ENCODE measurements at regions not wholly inside any gene's neighbourhood (a gene's known extent, or its start where the extent isn't known, plus 50 kb on each side); places are given as distances from the start of the nearest gene placed in this dataset.

- no peaks in the 10 kb centered on the region for H3K36me3 ChIP-seq
- H3K4me3 ChIP-seq = no peak overlapping the region
- no peak for TF ChIP-seq POLR2A (IDR thresholded peaks at IDR 0.05)
- TF ChIP-seq, protein P1, sequence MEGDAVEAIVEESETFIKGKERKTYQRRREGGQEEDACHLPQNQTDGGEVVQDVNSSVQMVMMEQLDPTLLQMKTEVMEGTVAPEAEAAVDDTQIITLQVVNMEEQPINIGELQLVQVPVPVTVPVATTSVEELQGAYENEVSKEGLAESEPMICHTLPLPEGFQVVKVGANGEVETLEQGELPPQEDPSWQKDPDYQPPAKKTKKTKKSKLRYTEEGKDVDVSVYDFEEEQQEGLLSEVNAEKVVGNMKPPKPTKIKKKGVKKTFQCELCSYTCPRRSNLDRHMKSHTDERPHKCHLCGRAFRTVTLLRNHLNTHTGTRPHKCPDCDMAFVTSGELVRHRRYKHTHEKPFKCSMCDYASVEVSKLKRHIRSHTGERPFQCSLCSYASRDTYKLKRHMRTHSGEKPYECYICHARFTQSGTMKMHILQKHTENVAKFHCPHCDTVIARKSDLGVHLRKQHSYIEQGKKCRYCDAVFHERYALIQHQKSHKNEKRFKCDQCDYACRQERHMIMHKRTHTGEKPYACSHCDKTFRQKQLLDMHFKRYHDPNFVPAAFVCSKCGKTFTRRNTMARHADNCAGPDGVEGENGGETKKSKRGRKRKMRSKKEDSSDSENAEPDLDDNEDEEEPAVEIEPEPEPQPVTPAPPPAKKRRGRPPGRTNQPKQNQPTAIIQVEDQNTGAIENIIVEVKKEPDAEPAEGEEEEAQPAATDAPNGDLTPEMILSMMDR (IDR thresholded peaks at IDR 0.05) = no peak
Measured at GRCh38 chr16:50469744-50470321, 78.4 kb upstream of the NKD1 start.

GRCh38 chr16:50469121-50469743 is 79.0 kb upstream of the NKD1 start:
- Histone ChIP-seq H3K36me3 (no peaks in the 10 kb centered on the region), H3K27ac (no peak overlapping the region), H3K27me3 (no peaks in the 10 kb centered on the region), H3K4me3 (no peak overlapping the region), H3K9me3 (no peaks in the 10 kb centered on the region), H3K4me1 (no peaks in the 10 kb centered on the region)
- DNase-seq = no peak
- TF ChIP-seq, protein P1 (IDR thresholded peaks at IDR 0.05) = no peak
- no peak for TF ChIP-seq POLR2A (IDR thresholded peaks at IDR 0.05)

More at GRCh38 chr16:50469744-50470321, 78.4 kb upstream of the NKD1 start:
- Histone ChIP-seq H3K27ac (no peak overlapping the region), H3K27me3 (no peaks in the 10 kb centered on the region), H3K4me1 (no peaks in the 10 kb centered on the region), H3K9me3 (no peaks in the 10 kb centered on the region)
- DNase-seq = no peak

GRCh38 chr16:50468749-50469078 is 79.5 kb upstream of the NKD1 start:
- H3K27ac ChIP-seq = no peak overlapping the region
- no peak for DNase-seq
- H3K4me1 ChIP-seq = no peaks in the 10 kb centered on the region
- TF ChIP-seq, protein P1 (IDR thresholded peaks at IDR 0.05) = no peak
- no peak for TF ChIP-seq POLR2A (IDR thresholded peaks at IDR 0.05)
- no peaks in the 10 kb centered on the region for H3K9me3 ChIP-seq
- H3K36me3 ChIP-seq = no peaks in the 10 kb centered on the region
- H3K4me3 ChIP-seq = no peak overlapping the region
- no peaks in the 10 kb centered on the region for H3K27me3 ChIP-seq

DNA sequence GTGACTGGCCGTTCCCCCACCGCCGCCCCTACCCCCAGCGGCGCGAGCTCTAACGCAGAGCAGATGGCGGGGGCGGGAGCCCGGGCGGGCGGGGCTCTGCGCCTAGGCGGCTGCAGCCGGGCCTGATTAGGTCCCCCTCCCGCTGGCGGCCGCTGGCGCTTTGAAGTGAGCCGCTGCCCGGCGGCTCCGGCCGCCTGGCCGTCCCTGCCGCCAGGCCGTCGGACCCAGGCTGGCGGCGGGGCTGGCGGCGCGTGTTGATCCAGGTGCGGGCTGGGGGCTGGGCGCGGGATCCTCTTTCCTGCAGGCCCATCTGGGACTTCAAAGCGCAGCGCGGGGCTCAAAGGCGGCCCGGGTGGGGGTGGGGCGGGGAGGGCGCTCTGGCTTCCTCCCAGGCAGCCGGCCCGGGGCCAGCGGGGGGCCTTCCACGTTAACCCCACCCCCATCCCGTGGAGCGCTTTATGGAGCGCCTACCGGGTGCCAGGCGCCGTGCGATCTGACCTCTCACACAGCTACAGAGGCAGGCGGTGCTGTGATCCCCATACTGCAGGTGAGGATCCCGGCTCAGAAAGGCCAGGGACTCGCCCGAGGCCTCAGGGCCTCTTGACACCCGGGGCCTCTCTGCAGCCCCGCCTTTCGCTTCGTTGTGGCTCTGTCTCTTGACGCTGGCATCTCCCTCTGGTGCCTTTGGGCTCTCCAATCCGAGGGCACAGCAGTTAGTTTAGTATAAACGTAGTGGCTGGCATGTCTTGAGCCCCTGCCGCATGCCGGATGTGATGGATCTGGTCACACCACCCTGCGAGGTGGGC is 80.0 kb upstream of the NKD1 start:
- Histone ChIP-seq H3K36me3 (no peaks in the 10 kb centered on the region), H3K27me3 (no peaks in the 10 kb centered on the region), H3K4me1 (no peaks in the 10 kb centered on the region), H3K27ac (no peak overlapping the region), H3K9me3 (no peaks in the 10 kb centered on the region), H3K4me3 (peak overlapping the region in 3 of 4 donors; percentile 34 to 38 (median 36))
- peak in 1 of 3 donors; percentile 44 for DNase-seq
- TF ChIP-seq, protein P1 (IDR thresholded peaks at IDR 0.05) = no peak
- TF ChIP-seq POLR2A (IDR thresholded peaks at IDR 0.05) = no peak

DNA sequence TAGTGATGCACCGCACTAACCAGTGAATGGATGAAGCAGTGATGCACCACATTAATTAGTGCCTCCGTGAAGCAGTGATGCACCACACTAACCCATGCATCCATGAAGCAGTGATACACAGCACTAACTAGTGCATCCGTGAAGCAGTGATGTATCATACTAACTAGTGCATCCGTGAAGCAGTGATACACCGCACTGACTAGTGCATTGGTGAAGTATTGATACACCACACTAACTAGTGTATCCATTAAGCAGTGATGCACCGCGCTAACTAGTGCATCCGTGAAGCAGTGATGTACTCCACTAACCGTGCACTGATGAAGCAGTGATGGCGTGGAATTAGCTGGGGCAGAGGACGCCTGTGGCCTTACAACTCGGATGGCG is 80.6 kb upstream of the NKD1 start:
- Histone ChIP-seq H3K4me1 (no peaks in the 10 kb centered on the region), H3K27me3 (no peaks in the 10 kb centered on the region), H3K4me3 (peak overlapping the region in 3 of 4 donors; percentile 34 to 38 (median 36)), H3K36me3 (no peaks in the 10 kb centered on the region), H3K9me3 (no peaks in the 10 kb centered on the region), H3K27ac (no peak overlapping the region)
- no peak for TF ChIP-seq POLR2A (IDR thresholded peaks at IDR 0.05)
- TF ChIP-seq, protein P1 (IDR thresholded peaks at IDR 0.05) = no peak
- DNase-seq = no peak

Measured in Peyer's patch (tissue), 4 donors.